T-cell (primary cell): ENCODE measurements at regions not wholly inside any gene's neighbourhood (a gene's known extent, or its start where the extent isn't known, plus 50 kb on each side); places are given as distances from the start of the nearest gene placed in this dataset.

Source experiments
- ATAC-seq, 4 experiments: fragments of 200-7000 bp in 3 of 4; fragments of 150-1000 bp in 1 of 4; cut with Tn5 transposase; replicated peaks in 1 of 4; 1 replicate in 3 of 4; 2 replicates in 1 of 4; pipeline ENCODE4 v1.10.0; 2021; ENCODE audit warnings: moderate library complexity in 3 of 4, mild to moderate bottlenecking in 2 of 4, moderate number of reproducible peaks in 1 of 4
- CTCF ChIA-PET, 2 donors: fragments of 300-600 bp; sonication (Branson Sonifier 250); formaldehyde crosslinking; loops; one replicate each; lab custom pipeline; 2022; ENCODE audit warnings: antibody characterized with exemption in 2 of 2; lab: Charles Lee
- POLR2A ChIA-PET, 2 donors: fragments of 300-600 bp; sonication (Branson Sonifier 250); formaldehyde crosslinking; loops; one replicate each; lab custom pipeline; 2022; ENCODE audit warnings: antibody characterized with exemption in 2 of 2; lab: Charles Lee
- DNase-seq, 35 experiments: peaks; one replicate each; pipeline versions ENCODE4 v3.0.0 to v3.0.0-alpha.2; 2013 to 2023
- H3K27ac ChIP-seq: one replicate; pipeline ENCODE4 v1.5.1; 2013; ENCODE audit warnings: low read length
- H3K27me3 ChIP-seq, 2 experiments: replicated peaks in 1 of 2; 1 replicate in 1 of 2; 2 replicates in 1 of 2; pipeline versions ENCODE4 v1.6.1 to v1.7.0; 2013; ENCODE audit warnings: low read length in 1 of 2, mixed read lengths in 1 of 2; ENCODE audit not compliant: control insufficient read depth in 2 of 2, insufficient read depth in 2 of 2; ENCODE audit errors: extremely low read depth in 1 of 2
- H3K36me3 ChIP-seq, 2 donors: 1 replicate in 1 of 2; 2 replicates in 1 of 2; pipeline versions ENCODE4 v1.6.1 to v1.7.0; 2013; ENCODE audit warnings: low read length in 1 of 2; ENCODE audit not compliant: control insufficient read depth in 2 of 2, insufficient read depth in 1 of 2; ENCODE audit errors: extremely low read depth in 1 of 2
- H3K4me1 ChIP-seq, 2 experiments: 1 replicate in 1 of 2; 2 replicates in 1 of 2; pipeline versions ENCODE4 v1.6.1 to v1.7.0; 2013; ENCODE audit warnings: low read length in 2 of 2, mixed read lengths in 1 of 2; ENCODE audit not compliant: insufficient read depth in 2 of 2, control insufficient read depth in 1 of 2; ENCODE audit errors: extremely low read depth in 1 of 2
- H3K4me3 ChIP-seq, 2 donors: 1 replicate in 1 of 2; 2 replicates in 1 of 2; pipeline versions ENCODE4 v1.5.1 to v1.7.0; 2013; ENCODE audit warnings: mild to moderate bottlenecking in 2 of 2, low read length in 1 of 2, moderate library complexity in 1 of 2; ENCODE audit not compliant: control insufficient read depth in 1 of 2; ENCODE audit errors: extremely low read depth in 1 of 2
- H3K9me3 ChIP-seq: 2 replicates; pipeline ENCODE4 v1.7.0; 2013
- H3K27ac Mint-ChIP-seq, 2 donors: one replicate each; pipeline ENCODE4 v1.8.0; 2020 to 2021; ENCODE audit warnings: mild to moderate bottlenecking in 2 of 2, mixed read lengths in 2 of 2
- H3K27me3 Mint-ChIP-seq, 2 donors: one replicate each; pipeline ENCODE4 v1.8.0; 2021 to 2022; ENCODE audit warnings: mixed read lengths in 2 of 2
- H3K36me3 Mint-ChIP-seq: one replicate; pipeline ENCODE4 v1.8.0; 2021; ENCODE audit warnings: mixed read lengths
- H3K4me1 Mint-ChIP-seq, 3 donors: one replicate each; pipeline ENCODE4 v1.8.0; 2020 to 2022; ENCODE audit warnings: mixed read lengths in 3 of 3, mild to moderate bottlenecking in 1 of 3
- H3K4me3 Mint-ChIP-seq, 3 donors: one replicate each; pipeline ENCODE4 v1.8.0; 2020 to 2022; ENCODE audit warnings: mild to moderate bottlenecking in 3 of 3, mixed read lengths in 3 of 3, moderate library complexity in 3 of 3
- H3K9me3 Mint-ChIP-seq, 3 donors: one replicate each; pipeline ENCODE4 v1.8.0; 2020 to 2022; ENCODE audit warnings: mixed read lengths in 3 of 3
- whole genome bisulfite sequencing: methylation state at CpG from one replicate; pipeline ENCODE4 v1.1.5; 2013; ENCODE audit warnings: missing lambda C conversion rate; ENCODE audit not compliant: insufficient coverage; 5-methylcytosine and 5-hydroxymethylcytosine counted together

DNA sequence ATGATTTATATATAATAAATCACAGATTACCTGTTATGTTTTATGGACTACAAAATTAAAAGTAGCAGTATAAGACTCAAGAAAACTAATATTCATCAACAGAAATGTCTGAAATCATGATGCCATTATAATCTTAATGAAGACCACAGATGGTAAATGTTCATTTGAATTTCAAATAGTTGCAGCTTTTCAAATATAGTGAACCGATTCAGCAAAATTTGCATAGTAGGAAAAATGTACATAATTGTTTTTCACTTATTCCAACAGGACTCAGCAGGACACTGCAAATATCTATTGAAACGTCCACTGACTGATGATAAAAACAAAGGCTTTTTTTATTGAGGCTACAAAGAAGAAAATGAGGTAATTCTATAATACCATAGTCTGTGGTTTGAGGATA lies 51.2 kb upstream of the LSM8 start:
- Mint-ChIP-seq H3K27ac (no peak overlapping the region), H3K36me3 (no peaks in the 10 kb centered on the region), H3K4me3 (no peak overlapping the region), H3K9me3 (peaks cover 0 to 10% (median 8%) of the 10 kb centered on the region in 3 donors), H3K4me1 (peaks cover 0 to 2% (median 0%) of the 10 kb centered on the region in 3 donors), H3K27me3 (peaks cover 9 to 23% of the 10 kb centered on the region in 2 donors)
- peaks cover 0 to 5% of the 10 kb centered on the region in 2 experiments for H3K27me3 ChIP-seq
- DNase-seq (no peak), ATAC-seq (no peak)
- H3K4me1 ChIP-seq: no peaks in the 10 kb centered on the region
- H3K9me3 ChIP-seq: no peaks in the 10 kb centered on the region
- no peak overlapping the region for H3K27ac ChIP-seq
- WGBS: no CpG with 5 or more reads among the region's 2 CpGs
- H3K36me3 ChIP-seq: no peaks in the 10 kb centered on the region
- ChIA-PET CTCF (no interaction called here), POLR2A (no interaction called here)
- no peak overlapping the region for H3K4me3 ChIP-seq
